GM18511 (cell line): ENCODE measurements at regions not wholly inside any gene's neighbourhood (a gene's known extent, or its start where the extent isn't known, plus 50 kb on each side); places are given as distances from the start of the nearest gene placed in this dataset.

ENCODE experiments used
- ATAC-seq: cut with Tn5 transposase; IDR thresholded peaks from one replicate; pipeline ENCODE4 v1.9.1; 2021; ENCODE audit warnings: mild to moderate bottlenecking, moderate library complexity; ENCODE audit not compliant: unreplicated experiment

- ATAC-seq, result no peak
These were observed 296.8 kb downstream of the WDR72 start for GRCh38 chr15:53462651-53463050.

GRCh38 chr15:53461677-53462076 lies 297.8 kb downstream of the WDR72 start:
- ATAC-seq, result no peak

- no peak for ATAC-seq
These were observed 300.7 kb downstream of the WDR72 start for GRCh38 chr15:53458736-53459135.

- ATAC-seq, result no peak
These were observed 302.0 kb downstream of the WDR72 start for GRCh38 chr15:53457479-53457878.

GRCh38 chr15:53454843-53455721 lies 304.4 kb downstream of the WDR72 start:
- no peak for ATAC-seq

GRCh38 chr15:53454535-53454842 lies 305.0 kb downstream of the WDR72 start:
- no peak for ATAC-seq

- ATAC-seq, result no peak
These were observed 306.0 kb downstream of the WDR72 start for GRCh38 chr15:53453253-53454105.

GRCh38 chr15:53448232-53449015 lies 311.0 kb downstream of the WDR72 start:
- ATAC-seq, result peak; percentile 67

GRCh38 chr15:53447742-53448141 lies 311.7 kb downstream of the WDR72 start:
- ATAC-seq, result no peak

- ATAC-seq, result no peak
These were observed 312.3 kb downstream of the WDR72 start for GRCh38 chr15:53447053-53447574.

GRCh38 chr15:53446376-53446775 lies 313.1 kb downstream of the WDR72 start:
- ATAC-seq, result no peak

- no peak for ATAC-seq
These were observed 313.9 kb downstream of the WDR72 start for GRCh38 chr15:53445531-53445930.

- ATAC-seq, result no peak
These were observed 321.2 kb downstream of the WDR72 start for GRCh38 chr15:53437985-53438841.

GRCh38 chr15:53437366-53437765 lies 322.1 kb downstream of the WDR72 start:
- no peak for ATAC-seq

- ATAC-seq, result no peak
These were observed 325.2 kb downstream of the WDR72 start for GRCh38 chr15:53434174-53434678.

- ATAC-seq, result no peak
These were observed 343.1 kb downstream of the WDR72 start for GRCh38 chr15:53416219-53416940.

- no peak for ATAC-seq
These were observed 345.3 kb downstream of the WDR72 start for GRCh38 chr15:53414167-53414566.

GRCh38 chr15:53412542-53412941 lies 346.9 kb downstream of the WDR72 start:
- ATAC-seq, result no peak

GRCh38 chr15:53404930-53405493 lies 354.5 kb downstream of the WDR72 start:
- ATAC-seq, result no peak
